ENCODE measurements at regions not wholly inside any gene's neighbourhood (a gene's known extent, or its start where the extent isn't known, plus 50 kb on each side); places are given as distances from the start of the nearest gene placed in this dataset.

- no peak for TF ChIP-seq THAP7 (CRISPR knock-in tag; IDR thresholded peaks at IDR 0.05)
Observed at GRCh38 chr7:125636320-125636962, 706.8 kb upstream of the POT1 start (continued).

- Histone ChIP-seq H3K79me2 (ENCODE audit: control insufficient read depth, insufficient read depth, low read length) (no peaks in the 10 kb centered on the region), H3K27me3 (ENCODE audit: control insufficient read depth in 2 of 2, insufficient read depth in 2 of 2, low read length in 2 of 2) (no peaks in the 10 kb centered on the region), H3K9ac (ENCODE audit: insufficient read depth in 1 of 2, low read depth in 2 of 2, low read length in 2 of 2) (no peak overlapping the region), H3K9me3 (replicated peaks; ENCODE audit: control insufficient read depth, insufficient read depth, low read depth, low read length) (no peaks in the 10 kb centered on the region), H3K4me3 (no peak overlapping the region), H4K20me1 (replicated peaks; ENCODE audit: control insufficient read depth, insufficient read depth, low read length) (no peaks in the 10 kb centered on the region), H3K36me3 (ENCODE audit: control insufficient read depth, insufficient read depth, low read length) (no peaks in the 10 kb centered on the region), H3K4me1 (replicated peaks in 1 of 2; ENCODE audit: control insufficient read depth in 2 of 2, insufficient read depth in 2 of 2, low read length in 2 of 2) (no peaks in the 10 kb centered on the region), H3K27ac (ENCODE audit: extremely low read depth, low read depth, low read length) (no peak overlapping the region), H3K4me2 (ENCODE audit: insufficient read depth, low read length) (no peak overlapping the region), H2AFZ (ENCODE audit: low read depth, low read length) (no peak overlapping the region), H3K9me1 (ENCODE audit: control insufficient read depth, insufficient read depth, low read length) (no peaks in the 10 kb centered on the region)
- TF ChIP-seq SIX5 (IDR thresholded peaks at IDR 0.05; ENCODE audit: borderline replicate concordance in 1 of 2, insufficient read depth in 1 of 2, low read depth in 1 of 2, low read length in 2 of 2) (no peak), NFIX (CRISPR knock-in tag; IDR thresholded peaks at IDR 0.05; ENCODE audit: low read depth) (no peak), BRD9 (IDR thresholded peaks at IDR 0.05; ENCODE audit: low read depth, partially characterized antibody) (no peak), TEAD4 (IDR thresholded peaks at IDR 0.05; ENCODE audit: low read length) (no peak), TEAD4 (CRISPR knock-in tag; IDR thresholded peaks at IDR 0.05; ENCODE audit: borderline replicate concordance) (no peak), ZNF24 (IDR thresholded peaks at IDR 0.05) (no peak), SMARCC2 (IDR thresholded peaks at IDR 0.05; ENCODE audit: low read depth) (no peak), ZNF175 (CRISPR knock-in tag; IDR thresholded peaks at IDR 0.05; ENCODE audit: low read depth) (no peak), ZNF263 (CRISPR knock-in tag; IDR thresholded peaks at IDR 0.05; ENCODE audit: borderline replicate concordance) (no peak), ZSCAN32 (CRISPR knock-in tag; IDR thresholded peaks at IDR 0.05) (no peak), MLLT1 (IDR thresholded peaks at IDR 0.05) (no peak), KAT8 (IDR thresholded peaks at IDR 0.05; ENCODE audit: low read depth) (no peak), SRSF1 (IDR thresholded peaks at IDR 0.05; ENCODE audit: low read depth, low read length) (no peak)
- ChIA-PET POLR2A (no interaction called here), CTCF (ENCODE audit: low intra/inter-chr PET ratio) (no interaction called here)
- no TSS peak for BruUV-seq (replicated peaks)
- no peak for ATAC-seq
- DNase-seq (ENCODE audit: extremely low read depth in 1 of 4, low spot score in 3 of 4), result no peak
- WGBS (ENCODE audit: insufficient coverage, low coverage, missing lambda C conversion rate), result 17% methylated on average over 2 of the region's 2 CpGs
- in situ Hi-C loops (cut with MboI) (no loop called here), intact Hi-C loops (cut with micrococcal nuclease) (no loop called here)
- no peak for FAIRE-seq
Observed at GRCh38 chr7:125618516-125618915, 688.9 kb upstream of the POT1 start.
